H9 (cell line): ENCODE measurements at regions not wholly inside any gene's neighbourhood (a gene's known extent, or its start where the extent isn't known, plus 50 kb on each side); places are given as distances from the start of the nearest gene placed in this dataset.

Experiments
- DNase-seq: peaks from one replicate; pipeline ENCODE4 v3.0.0-alpha.2; 2017
- H2AFZ ChIP-seq: one replicate; pipeline ENCODE4 v1.6.1; 2013; ENCODE audit warnings: mild to moderate bottlenecking, low read length, control low read depth, moderate library complexity
- H2AK5ac ChIP-seq: 2 replicates; pipeline ENCODE4 v1.6.1; 2013; ENCODE audit warnings: low read length, control low read depth, mixed read lengths; ENCODE audit not compliant: insufficient read length
- H2BK120ac ChIP-seq: one replicate; pipeline ENCODE4 v1.6.1; 2013; ENCODE audit warnings: low read depth, mild to moderate bottlenecking, low read length, control low read depth, inconsistent platforms; ENCODE audit not compliant: poor library complexity, severe bottlenecking
- H2BK12ac ChIP-seq: 2 replicates; pipeline ENCODE4 v1.6.1; 2013; ENCODE audit warnings: low read length, control low read depth, mixed read lengths, low read depth; ENCODE audit not compliant: insufficient read length
- H2BK15ac ChIP-seq: 2 replicates; pipeline ENCODE4 v1.6.1; 2013; ENCODE audit warnings: low read depth, low read length, control low read depth
- H2BK20ac ChIP-seq: one replicate; pipeline ENCODE4 v1.6.1; 2013; ENCODE audit warnings: low read depth, mild to moderate bottlenecking, low read length, control low read depth, inconsistent platforms; ENCODE audit not compliant: poor library complexity, severe bottlenecking
- H2BK5ac ChIP-seq: 2 replicates; pipeline ENCODE4 v1.6.1; 2013; ENCODE audit warnings: low read length, control low read depth, mixed read lengths; ENCODE audit not compliant: insufficient read length
- H3K14ac ChIP-seq: 2 replicates; pipeline ENCODE4 v1.6.1; 2013; ENCODE audit warnings: low read length, control low read depth; ENCODE audit not compliant: insufficient read depth
- H3K18ac ChIP-seq: 2 replicates; pipeline ENCODE4 v1.6.1; 2013; ENCODE audit warnings: low read depth, mild to moderate bottlenecking, mixed read lengths, low read length, control low read depth; ENCODE audit not compliant: insufficient read length
- H3K23ac ChIP-seq: 2 replicates; pipeline ENCODE4 v1.6.1; 2013; ENCODE audit warnings: low read length, control low read depth, mixed read lengths, low read depth; ENCODE audit not compliant: insufficient read length
- H3K23me2 ChIP-seq: 2 replicates; pipeline ENCODE4 v1.6.1; 2013; ENCODE audit warnings: low read depth, mild to moderate bottlenecking, mixed read lengths, low read length, control low read depth; ENCODE audit not compliant: insufficient read length, poor library complexity, severe bottlenecking
- H3K27ac ChIP-seq: 2 replicates; pipeline ENCODE4 v1.5.1; 2013; ENCODE audit warnings: low read length, control low read depth, mixed read lengths, low read depth; ENCODE audit not compliant: insufficient read length
- H3K27me3 ChIP-seq: 2 replicates; pipeline ENCODE4 v1.6.1; 2013; ENCODE audit warnings: low read length, control low read depth, inconsistent platforms; ENCODE audit not compliant: insufficient read depth
- H3K4ac ChIP-seq: 2 replicates; pipeline ENCODE4 v1.6.1; 2013; ENCODE audit warnings: low read depth, mild to moderate bottlenecking, control low read depth, inconsistent platforms, low read length, moderate library complexity
- H3K4me1 ChIP-seq: 2 replicates; pipeline ENCODE4 v1.6.1; 2013; ENCODE audit warnings: low read length, control low read depth, inconsistent platforms; ENCODE audit not compliant: insufficient read depth
- H3K4me2 ChIP-seq: 2 replicates; pipeline ENCODE4 v1.6.1; 2013; ENCODE audit warnings: low read length, control low read depth, mixed read lengths; ENCODE audit not compliant: insufficient read length, insufficient read depth
- H3K56ac ChIP-seq: 2 replicates; pipeline ENCODE4 v1.6.1; 2013; ENCODE audit warnings: low read depth, mild to moderate bottlenecking, mixed read lengths, low read length, control low read depth; ENCODE audit not compliant: insufficient read length
- H3K79me1 ChIP-seq: 2 replicates; pipeline ENCODE4 v1.6.1; 2013; ENCODE audit warnings: low read depth, mild to moderate bottlenecking, moderate library complexity, low read length, control low read depth, inconsistent platforms; ENCODE audit not compliant: insufficient read depth, poor library complexity, severe bottlenecking
- H3K79me2 ChIP-seq: 2 replicates; pipeline ENCODE4 v1.6.1; 2013; ENCODE audit warnings: low read length, control low read depth, inconsistent platforms; ENCODE audit not compliant: insufficient read depth
- H3K9ac ChIP-seq: 2 replicates; pipeline ENCODE4 v1.6.1; 2013; ENCODE audit warnings: low read length, control low read depth, mixed read lengths; ENCODE audit not compliant: insufficient read length; ENCODE audit errors: extremely low read depth
- H3K9me3 ChIP-seq: one replicate; pipeline ENCODE4 v1.6.1; 2013; ENCODE audit warnings: low read depth, low read length, inconsistent platforms; ENCODE audit not compliant: control insufficient read depth
- H3T11ph ChIP-seq: one replicate; pipeline ENCODE4 v1.6.1; 2013; ENCODE audit warnings: mild to moderate bottlenecking, low read length, control low read depth, inconsistent platforms
- H4K20me1 ChIP-seq: one replicate; pipeline ENCODE4 v1.6.1; 2013; ENCODE audit not compliant: control insufficient read depth, insufficient read length, insufficient read depth
- H4K5ac ChIP-seq: 2 replicates; pipeline ENCODE4 v1.6.1; 2013; ENCODE audit warnings: low read depth, mild to moderate bottlenecking, mixed read lengths, low read length, control low read depth; ENCODE audit not compliant: insufficient read length
- H4K8ac ChIP-seq: replicated peaks from 2 replicates; pipeline ENCODE4 v1.6.1; 2013; ENCODE audit warnings: low read length, control low read depth, mixed read lengths, low read depth; ENCODE audit not compliant: insufficient read length
- H4K91ac ChIP-seq: 2 replicates; pipeline ENCODE4 v1.6.1; 2013; ENCODE audit warnings: low read depth, mild to moderate bottlenecking, moderate library complexity, mixed read lengths, low read length, control low read depth; ENCODE audit not compliant: insufficient read length
- H3K27ac Mint-ChIP-seq, 3 experiments: 2 replicates in 2 of 3; 3 replicates in 1 of 3; pipeline ENCODE4 v1.8.0; 2020 to 2021; ENCODE audit warnings: mixed read lengths in 3 of 3, mild to moderate bottlenecking in 1 of 3, moderate library complexity in 1 of 3
- H3K27me3 Mint-ChIP-seq: 2 replicates; pipeline ENCODE4 v1.8.0; 2021; ENCODE audit warnings: low read depth, mild to moderate bottlenecking, moderate library complexity, mixed read lengths
- H3K36me3 Mint-ChIP-seq, 3 experiments: 2 replicates in 2 of 3; 3 replicates in 1 of 3; pipeline ENCODE4 v1.8.0; 2020 to 2021; ENCODE audit warnings: low read depth in 3 of 3, mixed read lengths in 3 of 3; ENCODE audit not compliant: insufficient read depth in 1 of 3
- H3K4me1 Mint-ChIP-seq, 2 experiments: 2 replicates each; pipeline ENCODE4 v1.8.0; 2020; ENCODE audit warnings: mixed read lengths in 2 of 2
- H3K4me3 Mint-ChIP-seq, 2 experiments: 2 replicates in 1 of 2; 3 replicates in 1 of 2; pipeline ENCODE4 v1.8.0; 2020 to 2021; ENCODE audit warnings: mild to moderate bottlenecking in 2 of 2, mixed read lengths in 2 of 2, moderate library complexity in 1 of 2
- H3K9me3 Mint-ChIP-seq, 2 experiments: 2 replicates in 1 of 2; 3 replicates in 1 of 2; pipeline ENCODE4 v1.8.0; 2020; ENCODE audit warnings: mild to moderate bottlenecking in 2 of 2, mixed read lengths in 2 of 2, moderate library complexity in 1 of 2
- CTCF ChIP-seq: fragments of 200-600 bp; sonication (generic); conservative IDR thresholded peaks from 3 replicates; pipeline ENCODE4 v1.8.0; 2021; ENCODE audit warnings: antibody characterized with exemption, mild to moderate bottlenecking
- WGBS: extraction: QIAGEN DNeasy Blood & Tissue Kit; methylation state at CpG from one replicate; pipeline ENCODE4 v1.1.7; 2013; ENCODE audit warnings: missing lambda C conversion rate, low lambda C conversion rate, mixed read lengths; ENCODE audit not compliant: insufficient read length; ENCODE audit errors: extremely low coverage; 5-methylcytosine and 5-hydroxymethylcytosine counted together

GRCh38 chr4:123591875-123592274 lies 195.3 kb downstream of the SPRY1 start:
- no CpG with 5 or more reads among the region's 2 CpGs for WGBS
- TF ChIP-seq CTCF: no peak
- Histone ChIP-seq H3K4me2 (no peak overlapping the region), H4K5ac (no peak overlapping the region), H3K9ac (no peak overlapping the region), H2AFZ (no peak overlapping the region), H3K4ac (no peak overlapping the region), H3K23ac (no peak overlapping the region), H4K91ac (no peak overlapping the region), H3K56ac (no peak overlapping the region), H2BK12ac (no peak overlapping the region), H2AK5ac (no peak overlapping the region), H2BK15ac (no peak overlapping the region), H2BK120ac (no peak overlapping the region), H3K23me2 (no peaks in the 10 kb centered on the region), H3K79me2 (no peaks in the 10 kb centered on the region), H2BK5ac (no peak overlapping the region), H4K20me1 (no peaks in the 10 kb centered on the region), H3K27me3 (no peaks in the 10 kb centered on the region), H3K4me1 (no peaks in the 10 kb centered on the region), H2BK20ac (no peak overlapping the region), H3K27ac (no peak overlapping the region), H3K14ac (no peak overlapping the region), H4K8ac (no peak overlapping the region), H3T11ph (no peak overlapping the region), H3K18ac (no peak overlapping the region), H3K79me1 (no peaks in the 10 kb centered on the region), H3K9me3 (no peaks in the 10 kb centered on the region)
- Mint-ChIP-seq H3K4me1 (peaks cover 4 to 11% of the 10 kb centered on the region in 2 experiments; a peak in 3 of 4 replicates), H3K36me3 (no peaks in the 10 kb centered on the region; a peak in 1 of 7 replicates), H3K27me3 (no peaks in the 10 kb centered on the region), H3K4me3 (no peak overlapping the region), H3K9me3 (no peaks in the 10 kb centered on the region), H3K27ac (no peak overlapping the region)
- DNase-seq: no peak
